ENCODE measurements at regions not wholly inside any gene's neighbourhood (a gene's known extent, or its start where the extent isn't known, plus 50 kb on each side); places are given as distances from the start of the nearest gene placed in this dataset.

GRCh38 chr13:105841286-105841685 is 694.2 kb downstream of the EFNB2 start (continued):
- TF ChIP-seq SRF (IDR thresholded peaks at IDR 0.05; ENCODE audit: low read depth) (no peak), CEBPB (IDR thresholded peaks at IDR 0.05; ENCODE audit: low read depth) (no peak), ZBTB33 (IDR thresholded peaks at IDR 0.05; ENCODE audit: extremely low read depth, insufficient replicate concordance, low read length) (no peak), CBX3 (IDR thresholded peaks at IDR 0.05; ENCODE audit: low read depth) (no peak), FOSL1 (IDR thresholded peaks at IDR 0.05; ENCODE audit: low read depth) (no peak), EZH2phosphoT487 (IDR thresholded peaks at IDR 0.05; ENCODE audit: borderline replicate concordance) (no peak), RAD21 (IDR thresholded peaks at IDR 0.05; ENCODE audit: low read depth) (no peak), POLR2A (IDR thresholded peaks at IDR 0.05; ENCODE audit: borderline replicate concordance, extremely low read depth, insufficient read depth, insufficient read length) (no peak), ATF3 (IDR thresholded peaks at IDR 0.05) (no peak), YY1 (IDR thresholded peaks at IDR 0.05; ENCODE audit: extremely low read depth, insufficient replicate concordance, low read depth, low read length) (no peak)

GRCh38 chr13:105838231-105838630 is 697.2 kb downstream of the EFNB2 start:
- Histone ChIP-seq H3K9me2 (ENCODE audit: insufficient read depth) (no peaks in the 10 kb centered on the region), H3K36me3 (ENCODE audit: control insufficient read depth in 1 of 2, insufficient read depth in 2 of 2, low read length in 2 of 2) (no peaks in the 10 kb centered on the region), H3K9me3 (ENCODE audit: control insufficient read depth in 1 of 2, insufficient read depth in 1 of 2, low read depth in 1 of 2, low read length in 2 of 2) (no peaks in the 10 kb centered on the region), H3K4me2 (ENCODE audit: low read length) (no peak overlapping the region), H3K27me3 (ENCODE audit: insufficient read depth, low read length) (no peaks in the 10 kb centered on the region), H3K79me2 (ENCODE audit: insufficient read depth, low read length) (no peaks in the 10 kb centered on the region), H3K27ac (ENCODE audit: low read depth, low read length) (no peak overlapping the region), H3K4me3 (replicated peaks in 1 of 2; ENCODE audit: low read depth in 1 of 2, low read length in 2 of 2) (no peak overlapping the region), H2AFZ (ENCODE audit: low read depth, low read length, poor library complexity, severe bottlenecking) (no peak overlapping the region), H4K20me1 (ENCODE audit: insufficient read depth) (no peaks in the 10 kb centered on the region), H3K9ac (ENCODE audit: low read length) (no peak overlapping the region), H3K4me1 (ENCODE audit: control insufficient read depth in 1 of 2, insufficient read depth in 2 of 2, low read length in 2 of 2) (no peaks in the 10 kb centered on the region)
- no TSS peak for BruUV-seq (replicated peaks)
- CTCF ChIA-PET = no interaction called here
- DNase-seq (ENCODE audit: low read depth, low spot score) (no peak), ATAC-seq (no peak)
- RAD21 ChIA-PET (ENCODE audit: low non-redundant PET in 1 of 2, low total read pairs in 2 of 2, uncharacterized antibody in 2 of 2, unreplicated experiment in 2 of 2) = no interaction called here
- POLR2A ChIA-PET = no interaction called here
- intact Hi-C loops (cut with micrococcal nuclease) = no loop called here
- TF ChIP-seq EZH2phosphoT487 (IDR thresholded peaks at IDR 0.05; ENCODE audit: borderline replicate concordance) = no peak
- no peak for TF ChIP-seq EZH2 (IDR thresholded peaks at IDR 0.05)
- no peak for TF ChIP-seq FOSL1 (IDR thresholded peaks at IDR 0.05; ENCODE audit: low read depth)
- TF ChIP-seq SRF (IDR thresholded peaks at IDR 0.05; ENCODE audit: low read depth) = no peak
- TF ChIP-seq RAD21 (IDR thresholded peaks at IDR 0.05; ENCODE audit: low read depth) = no peak
- no peak for TF ChIP-seq CEBPB (IDR thresholded peaks at IDR 0.05; ENCODE audit: low read depth)
- TF ChIP-seq SP1 (IDR thresholded peaks at IDR 0.05; ENCODE audit: low read depth) = no peak
- TF ChIP-seq CBX3 (IDR thresholded peaks at IDR 0.05; ENCODE audit: low read depth) = no peak
- TF ChIP-seq REST (IDR thresholded peaks at IDR 0.05; ENCODE audit: low read depth) = no peak
- no peak for TF ChIP-seq ATF3 (IDR thresholded peaks at IDR 0.05)
- no peak for TF ChIP-seq TCF7L2 (IDR thresholded peaks at IDR 0.05; ENCODE audit: borderline replicate concordance, extremely low read depth, insufficient read depth, insufficient read length)
- TF ChIP-seq SIN3A (IDR thresholded peaks at IDR 0.05; ENCODE audit: low read depth) = no peak
- TF ChIP-seq CTCF (IDR thresholded peaks at IDR 0.05 in 2 of 3, conservative IDR thresholded peaks at IDR 0.05 in 1 of 3; ENCODE audit: borderline replicate concordance in 1 of 3, insufficient read depth in 1 of 3, low read depth in 2 of 3, low read length in 2 of 3) = no peak
- TF ChIP-seq MAX (IDR thresholded peaks at IDR 0.05) = no peak

All from HCT116 (cell line).